ENCODE measurements at regions not wholly inside any gene's neighbourhood (a gene's known extent, or its start where the extent isn't known, plus 50 kb on each side); places are given as distances from the start of the nearest gene placed in this dataset.
"Not testable (repeated sequence)": the region's sequence is repeated elsewhere in the genome, so short reads cannot be mapped to it uniquely, and the experiment has no call there.

DNA sequence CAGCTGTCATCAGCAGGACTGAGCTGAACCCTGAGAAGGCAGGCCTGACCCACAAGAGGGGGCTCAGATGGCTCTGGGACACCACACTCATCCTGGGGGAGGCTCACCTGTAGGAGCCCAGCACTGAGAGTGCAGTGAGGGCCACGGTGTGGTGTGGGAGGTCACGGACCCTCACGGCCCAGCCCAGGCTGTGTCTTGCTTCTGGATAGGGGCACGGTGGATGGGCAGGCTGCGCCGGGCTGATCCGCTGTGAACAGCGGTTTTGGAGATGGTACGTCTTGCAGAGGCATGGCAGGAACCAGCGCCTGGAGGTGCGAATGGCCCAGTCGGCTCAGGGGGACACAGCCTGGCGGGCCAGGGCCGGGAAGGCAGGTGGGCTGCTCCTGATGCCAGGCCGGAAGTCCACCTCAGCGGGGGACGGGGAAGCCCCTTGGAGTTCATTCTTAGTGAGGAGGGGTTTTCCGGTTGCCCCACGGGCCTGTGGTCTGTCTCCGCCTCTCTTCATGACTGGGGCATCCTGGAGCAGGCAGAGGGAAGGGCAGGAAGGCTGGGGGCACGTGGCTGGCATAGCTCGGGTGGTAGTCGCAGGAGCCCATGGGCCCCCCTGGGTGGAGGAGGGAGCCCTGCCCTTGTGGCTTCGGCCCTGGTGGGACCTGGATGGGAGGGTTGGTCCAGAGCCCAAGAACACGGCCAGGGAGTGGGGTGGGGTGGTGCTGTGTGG lies 112.5 kb downstream of the UNCX start:
- DNase-seq, result no peak

DNA sequence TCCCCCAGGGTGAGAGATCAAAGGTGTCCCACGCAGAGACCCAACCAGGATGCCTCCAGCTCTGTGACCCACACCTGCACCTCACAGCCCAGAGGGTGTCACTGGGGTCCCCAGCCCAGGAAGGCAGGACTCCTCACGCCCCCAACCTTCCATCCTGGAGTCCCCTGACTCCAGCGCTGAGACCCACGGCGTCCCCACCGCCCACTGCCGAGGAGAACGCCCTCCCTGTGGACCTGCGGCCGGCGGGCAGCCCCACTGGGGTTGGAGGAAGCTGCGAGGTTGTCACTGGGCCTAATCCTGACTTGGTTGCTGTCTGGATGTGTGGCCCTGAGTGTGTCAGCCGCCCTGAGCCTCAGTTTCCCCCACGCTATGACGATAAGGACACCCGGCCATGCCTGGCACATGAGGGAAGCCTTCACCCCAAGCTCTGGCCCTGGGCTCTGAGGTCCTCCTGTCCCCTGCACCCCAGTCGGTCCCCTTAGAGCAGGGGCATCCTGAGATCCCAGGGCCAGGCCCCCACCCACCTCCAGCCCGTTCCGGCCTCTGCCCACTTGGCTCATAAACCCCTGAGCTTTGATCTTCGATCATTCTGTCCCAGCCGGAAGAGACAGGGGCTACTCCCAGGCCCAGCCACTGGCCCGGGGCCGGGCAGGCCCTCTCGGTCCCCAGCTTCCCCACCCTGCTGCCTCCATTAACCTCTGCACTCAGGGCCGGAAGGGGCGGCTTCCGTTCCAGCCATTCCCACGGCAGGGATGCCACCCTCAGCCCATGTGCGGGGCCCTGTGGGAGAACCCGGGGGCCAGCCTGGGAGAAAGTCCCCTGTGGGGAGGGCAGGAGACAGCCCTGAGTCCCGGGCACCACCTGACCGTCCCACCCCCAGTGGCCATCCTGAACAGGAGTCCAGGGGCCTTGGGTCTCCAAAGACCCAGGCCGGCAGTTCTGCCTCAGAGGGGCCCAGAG lies 113.2 kb downstream of the MICALL2 start:
- DNase-seq, result no peak

DNA sequence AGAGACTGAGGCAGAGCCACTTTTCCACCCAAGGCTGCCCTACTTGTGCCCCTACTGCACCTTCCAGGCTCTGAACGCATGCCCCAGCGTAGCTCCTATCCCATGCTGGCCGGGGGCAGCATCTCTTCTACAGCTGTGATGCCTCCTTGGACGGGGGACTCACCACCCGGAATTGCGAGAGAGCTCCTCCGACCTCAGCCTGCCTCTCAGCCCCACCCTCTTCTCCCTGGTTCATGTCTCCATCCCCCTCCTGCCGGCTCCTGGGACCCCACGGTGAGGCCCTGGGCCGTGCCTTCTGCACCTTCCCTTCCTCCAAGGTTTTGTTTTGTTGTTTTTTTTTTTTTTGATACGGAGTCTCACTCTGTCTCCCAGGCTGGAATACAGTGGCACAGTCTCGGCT lies 112.4 kb downstream of the MICALL2 start:
- DNase-seq, result no peak

DNA sequence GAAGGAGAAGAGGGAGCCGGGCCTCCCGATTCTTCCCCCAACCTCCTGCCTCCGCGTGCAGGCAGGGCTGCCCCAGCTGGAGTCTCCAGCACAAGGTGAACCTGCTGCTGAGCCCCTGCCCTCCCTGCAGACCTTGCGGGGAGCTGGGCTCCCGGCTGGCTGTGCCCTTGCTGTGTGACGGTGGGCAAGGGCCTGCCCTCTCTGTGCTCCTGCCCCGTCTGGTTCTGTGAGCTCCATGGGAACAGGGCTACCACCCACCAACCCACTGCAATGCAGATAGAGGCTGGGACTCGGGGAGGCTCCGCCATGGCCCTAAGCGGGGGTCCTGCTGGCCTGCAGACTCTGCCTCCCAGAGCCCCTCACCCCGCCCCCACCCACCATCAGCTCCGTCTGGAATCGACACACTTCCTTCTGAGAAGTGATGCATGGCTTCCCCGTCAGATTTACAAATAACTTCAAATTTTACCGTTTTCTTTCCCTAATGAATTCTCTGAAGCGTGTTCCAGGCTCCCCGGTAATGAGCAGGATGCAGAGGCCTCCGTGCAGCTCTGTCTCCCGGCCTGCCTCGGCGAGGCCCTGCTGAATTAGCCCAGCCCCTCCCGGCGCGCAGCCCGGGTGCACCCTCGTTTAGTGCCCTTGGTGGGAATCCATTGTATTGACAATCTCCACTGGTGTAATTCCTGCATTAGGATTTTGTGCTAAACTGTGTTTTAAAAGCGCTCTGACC lies 111.0 kb downstream of the MICALL2 start:
- peak; percentile 61 for DNase-seq

DNA sequence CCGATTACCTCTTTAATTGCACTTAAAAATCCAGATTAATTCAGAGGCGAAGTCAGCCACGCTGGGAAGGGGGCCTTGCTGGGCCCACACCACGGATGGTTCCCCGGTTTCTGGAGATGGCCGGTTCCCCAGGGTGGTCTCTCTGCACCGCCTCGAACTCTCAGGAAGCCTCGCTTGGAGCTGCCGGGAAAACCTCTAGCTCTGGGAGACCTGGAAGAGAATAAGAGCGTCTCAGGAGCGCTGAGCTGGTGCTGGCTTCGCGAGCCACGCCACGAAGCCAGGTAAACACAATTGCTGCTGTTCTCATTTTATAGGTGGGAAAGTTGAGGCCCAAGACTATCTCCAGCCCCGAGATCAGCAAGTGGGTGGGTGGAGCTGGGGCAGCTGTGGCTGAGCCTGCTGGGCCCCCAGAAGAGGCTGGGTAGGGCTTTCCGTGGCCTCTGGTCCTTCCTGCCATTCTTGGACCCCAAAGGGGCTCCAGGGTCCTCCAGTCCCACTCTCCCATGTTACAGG lies 110.4 kb downstream of the MICALL2 start:
- no peak for DNase-seq

DNA sequence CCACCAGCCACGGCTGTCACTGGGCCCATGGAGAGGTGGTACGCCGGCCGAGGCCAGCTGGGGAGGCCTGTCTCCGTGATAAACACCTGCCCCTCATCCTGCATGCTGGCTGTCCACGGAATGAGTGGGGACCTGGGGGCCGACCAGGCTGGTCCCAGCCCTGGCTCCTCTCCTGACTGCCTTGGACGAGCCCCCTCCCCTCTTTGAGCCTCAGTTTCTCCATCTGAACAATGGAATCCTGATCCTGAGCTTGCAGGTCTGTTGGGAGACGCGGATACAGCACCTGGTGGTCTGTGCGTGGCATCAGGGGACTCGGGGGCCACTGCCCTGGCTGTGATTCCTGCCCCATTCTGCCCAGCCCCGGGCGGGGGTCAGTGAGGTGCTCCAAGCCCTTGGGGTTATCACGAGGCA lies 109.9 kb downstream of the MICALL2 start:
- DNase-seq, result no peak

DNA sequence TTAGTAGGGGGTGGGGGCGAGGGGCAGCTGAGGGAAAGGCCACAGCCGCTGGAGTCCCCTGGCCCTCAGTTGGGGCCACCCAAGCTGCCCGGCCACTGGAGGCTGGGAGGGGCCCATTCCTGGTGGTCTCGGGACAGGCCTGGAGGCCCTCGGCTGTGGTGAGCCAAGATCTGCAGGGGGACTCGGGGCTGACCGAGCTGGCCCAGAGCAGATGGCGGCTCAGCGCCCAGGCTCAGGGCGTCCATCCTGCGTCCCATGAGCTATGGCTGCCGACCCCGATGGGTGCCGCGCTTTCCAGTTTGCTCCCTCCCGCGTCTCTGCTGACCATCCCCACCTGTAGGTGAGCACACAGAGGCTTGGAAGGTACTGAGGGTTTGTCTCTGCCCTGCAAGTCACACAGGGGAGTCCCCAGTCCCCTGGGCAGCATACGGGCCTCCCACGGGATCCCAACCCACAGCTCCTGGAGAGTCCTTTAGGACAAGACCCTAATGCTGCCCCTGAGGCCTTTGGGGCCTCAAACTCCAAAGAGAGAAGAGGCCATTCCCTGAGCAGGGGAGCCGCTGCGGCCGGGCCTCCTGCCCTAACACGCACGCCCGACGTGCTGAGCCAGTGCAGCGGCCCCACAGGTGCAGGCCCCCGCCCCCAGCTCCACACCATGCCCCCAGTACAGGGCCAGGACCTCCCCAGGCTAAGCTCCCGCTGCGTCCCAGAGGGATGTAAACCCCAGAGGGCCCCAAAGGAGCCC lies 107.2 kb downstream of the MICALL2 start:
- DNase-seq, result no peak

DNA sequence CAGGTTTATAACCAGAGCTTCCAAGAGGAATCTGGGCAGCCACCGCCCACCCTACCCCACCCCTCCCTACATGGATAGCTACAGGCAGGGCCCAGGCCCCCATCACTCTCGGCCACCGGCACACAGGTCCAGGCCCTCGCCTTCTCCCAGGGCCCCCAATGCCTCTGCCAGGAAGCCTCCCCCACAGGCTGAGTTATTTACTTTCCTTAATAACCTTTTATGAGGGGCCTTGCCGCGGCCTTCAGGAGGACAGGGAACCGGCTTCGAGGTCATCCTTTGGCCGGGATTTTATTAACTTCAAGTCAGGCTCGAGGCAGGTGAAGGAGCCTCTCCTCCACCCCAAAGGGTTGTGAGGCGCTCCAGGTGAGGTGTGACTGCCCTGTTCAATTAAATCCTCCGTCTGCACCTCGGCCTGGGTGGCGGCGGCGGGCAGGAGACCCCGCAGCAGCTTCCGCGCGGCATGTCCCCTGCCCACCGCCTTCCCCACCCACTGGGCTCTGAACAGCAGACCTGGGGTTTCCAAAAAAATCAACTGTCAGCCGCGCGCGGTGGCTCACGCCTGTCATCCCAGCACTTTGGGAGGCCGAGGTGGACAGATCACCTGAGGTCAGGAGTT lies 106.5 kb downstream of the MICALL2 start:
- no peak for DNase-seq

DNA sequence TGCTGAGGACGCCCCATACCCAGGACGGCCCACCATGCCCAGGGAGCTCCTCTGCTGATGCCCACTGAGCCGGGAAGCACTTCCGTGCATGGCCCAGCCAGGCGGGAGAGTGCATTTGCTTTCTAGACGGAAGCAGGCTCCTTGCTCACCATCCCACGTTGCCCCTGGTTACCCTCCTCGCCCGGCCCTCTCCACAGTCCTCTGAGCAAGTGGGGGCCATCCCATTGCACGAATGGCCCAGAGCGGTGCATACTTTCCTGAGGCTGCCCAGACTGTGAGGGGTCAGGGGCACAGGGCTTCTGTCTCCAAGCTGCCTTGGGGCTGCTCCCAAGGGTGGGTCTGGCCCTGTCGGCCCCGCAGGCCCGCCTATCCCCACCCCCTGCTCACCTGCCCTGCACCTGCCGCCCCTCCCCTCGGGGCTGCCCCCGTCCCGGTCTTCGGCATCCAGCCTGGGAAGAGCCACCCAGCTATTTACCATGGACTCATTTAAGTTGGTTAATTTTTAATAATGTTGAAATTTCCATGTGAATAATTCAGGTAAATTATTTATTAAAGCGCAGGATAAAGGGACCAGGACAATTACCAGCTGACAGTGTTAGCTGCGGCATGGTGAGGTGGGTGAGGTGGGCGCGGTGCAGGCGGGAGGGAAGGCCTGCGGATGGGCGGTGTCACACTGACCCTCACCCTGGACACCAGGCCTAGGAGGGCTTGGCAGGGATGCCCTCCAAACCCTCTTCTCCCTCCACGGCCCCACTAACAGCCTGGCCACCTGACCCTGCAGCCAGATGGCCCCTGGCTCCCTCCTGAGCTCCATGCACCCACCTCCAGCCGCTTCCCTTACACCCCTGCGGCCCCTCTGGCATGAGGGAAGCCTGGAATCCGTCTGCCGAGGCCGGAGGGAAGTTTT lies 104.4 kb downstream of the MICALL2 start:
- DNase-seq, result no peak

DNA sequence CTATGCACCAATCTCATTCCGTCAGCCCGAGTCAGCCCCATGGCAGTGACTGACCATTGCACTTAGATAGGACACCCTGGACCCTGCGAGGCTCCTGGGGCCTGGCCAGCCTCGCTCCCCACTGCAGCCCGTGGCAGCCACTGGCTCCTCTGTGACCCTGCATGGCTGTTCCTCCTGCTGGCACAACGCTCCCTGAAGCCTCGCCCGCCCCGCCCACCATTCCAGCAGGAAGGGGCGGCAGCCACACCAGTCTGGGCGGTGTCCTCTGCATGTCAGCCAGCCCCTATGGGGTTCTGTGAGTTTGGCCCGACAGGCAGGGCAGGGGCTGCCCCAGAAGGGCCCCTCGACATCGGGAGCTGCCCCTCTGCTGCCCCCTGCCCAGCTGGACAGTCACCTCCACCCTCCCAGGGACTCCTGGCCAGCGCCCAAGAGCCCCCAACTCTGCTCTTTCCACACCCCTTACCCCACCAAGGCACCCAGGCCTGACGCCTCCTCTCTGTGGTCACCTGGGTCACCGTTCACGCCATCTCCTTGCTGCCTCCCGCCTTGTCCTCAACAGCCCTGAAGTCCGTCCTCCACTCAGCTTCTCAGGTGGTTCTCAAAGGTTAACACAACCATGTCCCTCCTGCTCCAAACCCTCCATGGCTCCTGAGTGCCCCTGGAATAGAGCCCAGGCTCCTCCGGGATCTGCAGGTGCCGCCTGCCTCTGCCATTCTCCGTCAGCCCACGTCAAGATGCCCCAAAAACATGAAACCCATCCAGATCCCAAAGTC lies 103.5 kb downstream of the MICALL2 start:
- no peak for DNase-seq

DNA sequence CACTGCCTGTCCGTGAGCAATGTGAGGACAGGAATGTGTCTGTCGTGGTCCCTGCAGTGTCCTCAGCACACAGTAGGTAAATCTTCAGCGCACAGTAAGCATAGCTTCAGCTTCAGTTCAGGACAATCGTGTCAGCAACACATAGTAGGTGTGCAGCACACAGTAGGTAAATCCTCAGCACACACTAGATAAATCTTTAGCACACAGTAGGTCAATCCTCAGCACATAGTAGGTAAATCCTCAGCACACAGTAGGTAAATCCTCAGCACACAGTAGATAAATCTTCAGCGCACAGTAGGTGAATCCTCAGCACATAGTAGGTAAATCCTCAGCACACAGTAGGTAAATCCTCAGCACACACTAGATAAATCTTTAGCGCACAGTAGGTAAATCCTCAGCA lies 102.4 kb downstream of the MICALL2 start:
- not testable (repeated sequence) for DNase-seq

DNA sequence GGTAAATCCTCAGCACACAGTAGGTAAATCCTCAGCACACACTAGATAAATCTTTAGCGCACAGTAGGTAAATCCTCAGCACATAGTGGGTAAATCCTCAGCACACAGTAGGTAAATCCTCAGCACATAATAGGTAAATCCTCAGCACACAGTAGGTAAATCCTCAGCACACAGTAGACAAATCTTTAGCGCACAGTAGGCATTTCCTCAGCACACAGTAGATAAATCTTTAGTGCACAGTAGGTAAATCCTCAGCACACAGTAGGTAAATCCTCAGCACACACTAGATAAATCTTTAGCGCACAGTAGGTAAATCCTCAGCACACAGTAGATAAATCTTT lies 102.0 kb downstream of the MICALL2 start:
- not testable (repeated sequence) for DNase-seq

DNA sequence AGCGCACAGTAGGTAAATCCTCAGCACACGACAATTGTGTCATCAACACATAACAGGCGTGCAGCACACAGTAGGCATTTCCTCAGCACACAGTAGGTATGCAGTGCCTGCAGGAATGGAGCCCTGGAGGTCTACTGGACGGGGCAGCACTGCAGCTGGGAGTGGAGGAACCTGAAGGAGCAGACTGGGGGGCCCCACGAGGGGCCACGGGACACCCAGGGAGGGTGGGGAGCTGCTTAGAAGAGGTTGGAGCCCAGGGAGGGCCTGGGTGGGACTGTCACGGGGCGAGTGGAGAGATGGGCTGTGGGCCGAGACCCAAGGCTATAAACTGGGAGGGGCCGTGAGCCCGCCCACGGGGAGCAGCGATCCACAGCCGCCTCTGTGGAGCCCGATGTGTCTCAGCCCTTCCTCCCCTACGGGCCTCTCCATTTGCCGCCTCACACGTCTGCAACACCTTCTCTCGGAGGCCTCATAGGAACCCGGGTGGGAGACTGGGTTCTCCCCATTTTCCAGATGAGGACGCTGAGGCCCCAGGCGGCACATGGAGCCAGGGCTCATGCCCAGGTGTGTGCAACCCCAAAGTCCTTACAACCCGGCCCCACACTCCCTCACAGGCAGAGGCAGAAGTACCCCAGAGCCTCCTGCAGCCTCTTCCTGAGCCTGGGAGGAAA lies 101.5 kb downstream of the MICALL2 start:
- no peak for DNase-seq

DNA sequence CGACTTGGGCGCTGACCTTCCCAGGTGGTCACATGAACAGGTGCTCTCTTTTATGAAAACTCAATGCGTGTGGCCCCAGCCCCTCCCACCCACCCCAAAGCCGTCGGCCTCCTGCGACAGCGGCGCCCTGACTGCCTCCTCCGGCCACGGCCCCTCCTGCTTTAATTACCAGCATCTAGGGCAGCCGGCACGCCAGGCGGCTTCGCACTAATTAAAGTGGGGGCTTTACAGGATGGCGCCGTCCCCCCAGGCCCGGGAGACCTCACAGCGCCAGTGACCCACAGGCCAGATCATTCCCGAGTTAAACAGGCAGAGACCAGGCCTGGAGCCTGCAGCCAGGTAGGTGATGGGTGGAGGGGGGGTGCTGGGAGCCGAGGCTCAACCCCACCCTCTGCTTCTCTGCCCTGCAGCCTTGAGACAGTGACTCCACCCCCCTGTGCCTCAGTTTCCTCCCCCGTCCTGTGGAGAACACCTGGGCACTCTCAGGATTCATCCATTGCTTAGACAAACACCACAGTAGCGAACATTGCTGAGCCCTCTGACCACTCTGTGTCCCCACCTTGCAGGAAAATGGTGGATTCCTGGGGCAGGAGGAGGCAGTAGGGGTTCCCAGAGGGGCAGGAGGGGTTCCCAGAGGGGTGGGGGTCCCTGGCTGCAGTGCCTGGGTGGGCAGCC lies 100.8 kb downstream of the MICALL2 start:
- DNase-seq, result no peak

DNA sequence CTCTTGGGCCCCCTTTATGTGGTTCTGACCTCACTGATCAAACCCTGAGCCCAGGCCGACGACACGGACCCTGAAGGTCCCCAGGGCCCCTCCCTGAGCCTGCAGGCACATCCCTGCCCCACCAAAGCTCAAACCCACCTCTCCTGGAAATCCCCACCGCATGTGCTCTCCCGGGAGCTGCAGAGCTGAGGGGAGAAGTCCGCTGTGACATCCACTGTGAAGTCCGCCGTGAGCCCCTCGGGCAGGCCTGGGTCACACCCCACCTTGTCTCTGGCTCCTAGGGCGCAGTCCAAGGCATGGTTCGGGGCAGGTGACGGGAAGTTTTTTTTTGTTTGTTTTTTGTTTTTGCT lies 100.2 kb downstream of the MICALL2 start:
- DNase-seq, result no peak

DNA sequence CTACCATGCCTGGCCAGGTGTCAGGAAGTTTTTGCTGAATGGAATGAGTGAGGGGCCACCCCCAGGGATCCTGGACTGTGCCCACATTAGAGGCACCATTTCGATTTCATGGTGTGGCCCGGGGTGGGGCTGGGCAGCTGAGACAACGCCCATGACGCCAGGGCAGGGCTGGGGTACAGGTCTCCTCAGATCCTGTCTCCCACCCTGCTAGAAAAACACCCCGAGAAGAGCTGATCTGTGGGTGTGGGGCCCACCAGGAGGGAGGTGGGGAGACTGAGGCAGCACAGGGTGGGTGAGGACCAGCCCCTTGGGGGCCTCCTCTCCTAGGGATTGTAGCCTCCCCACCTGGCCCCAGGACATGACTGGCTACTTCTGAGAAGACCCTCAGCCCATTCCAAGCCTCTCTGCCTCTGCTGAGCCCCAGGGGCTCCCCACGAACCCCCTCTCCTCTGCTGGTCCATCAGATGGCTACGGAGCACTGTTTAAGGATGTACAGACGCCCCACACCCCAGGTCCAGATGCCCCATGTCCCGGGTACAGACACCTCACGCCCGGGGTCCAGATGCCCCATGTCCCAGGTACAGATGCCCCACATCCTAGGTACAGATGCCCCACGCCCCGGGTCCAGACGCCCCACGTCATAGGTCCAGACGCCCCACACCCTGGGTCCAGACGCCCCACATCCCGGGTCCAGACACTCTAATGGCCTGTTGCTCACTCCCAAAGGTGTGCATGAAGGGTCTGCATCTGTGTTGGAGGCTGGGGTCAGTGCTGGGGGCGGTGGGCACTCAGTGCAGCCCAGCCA lies 99.4 kb downstream of the MICALL2 start:
- DNase-seq, result no peak

DNA sequence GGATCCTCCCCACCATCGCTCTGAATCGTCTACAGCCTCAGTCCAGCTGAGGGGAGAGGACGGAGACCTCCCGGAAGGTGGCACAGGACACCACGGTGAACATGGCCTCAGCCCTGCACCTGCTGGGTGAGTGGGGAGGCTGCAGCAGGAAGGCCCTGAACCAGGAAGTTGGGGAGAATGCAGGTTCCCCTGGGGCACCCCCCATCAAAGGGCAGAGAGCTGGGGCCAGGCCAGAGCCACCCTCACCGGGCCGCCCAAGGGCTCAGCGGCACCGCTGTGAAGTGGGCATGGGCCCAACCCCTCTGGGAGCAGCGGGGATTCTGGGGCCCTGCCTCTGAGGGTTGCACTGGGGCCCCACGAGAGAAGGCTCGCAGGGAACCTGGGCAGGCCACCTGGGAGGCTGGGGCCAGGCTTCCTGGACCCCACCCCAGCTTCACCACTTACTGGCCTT lies 98.7 kb downstream of the MICALL2 start:
- no peak for DNase-seq

Data from retina (tissue), 1 donor.